PC-3 (cell line): ENCODE measurements at regions not wholly inside any gene's neighbourhood (a gene's known extent, or its start where the extent isn't known, plus 50 kb on each side); places are given as distances from the start of the nearest gene placed in this dataset.

Experiments used
- ATAC-seq: fragments of 200-7000 bp; cut with Tn5 transposase; 2 replicates; pipeline ENCODE4 v1.9.1; 2020; ENCODE audit warnings: mild to moderate bottlenecking, moderate library complexity
- BruUV-seq: library from RNA; stranded (reverse); fragments of 400-500 nt; replicated peaks from 2 replicates; lab custom pipeline; 2021; lab: Mats Ljungman, UMichigan
- CTCF ChIA-PET: fragments of 300-600 bp; sonication (Branson Sonifier 250); formaldehyde crosslinking; loops from one replicate; lab custom pipeline; 2022; ENCODE audit warnings: antibody characterized with exemption; lab: Charles Lee
- POLR2A ChIA-PET: fragments of 300-600 bp; sonication (Branson Sonifier 250); formaldehyde crosslinking; loops from one replicate; lab custom pipeline; 2022; ENCODE audit warnings: antibody characterized with exemption; ENCODE audit not compliant: unreplicated experiment; lab: Charles Lee
- DNase-seq: peaks from one replicate; pipeline ENCODE4 v3.0.0-alpha.2; 2015
- H2AFZ ChIP-seq: fragments of 300-600 bp; sonication (generic); 2 replicates; pipeline ENCODE4 v1.6.0; 2016; ENCODE audit warnings: antibody characterized with exemption, low read length
- H3F3A ChIP-seq: fragments of 300-600 bp; sonication (generic); one replicate; pipeline ENCODE4 v1.6.0; 2017; ENCODE audit warnings: antibody characterized with exemption, low read length, control low read depth, mild to moderate bottlenecking; ENCODE audit not compliant: unreplicated experiment
- H3K27ac ChIP-seq: fragments of 300-600 bp; sonication (generic); 2 replicates; pipeline ENCODE4 v1.5.1; 2016; ENCODE audit warnings: mild to moderate bottlenecking, low read length
- H3K27me3 ChIP-seq: fragments of 300-600 bp; sonication (generic); 2 replicates; pipeline ENCODE4 v1.6.1; 2016; ENCODE audit warnings: low read length, mixed read lengths
- H3K36me3 ChIP-seq: fragments of 300-600 bp; sonication (generic); 2 replicates; pipeline ENCODE4 v1.6.1; 2016; ENCODE audit warnings: low read depth, mixed run types, low read length, mixed read lengths
- H3K4me1 ChIP-seq: fragments of 300-600 bp; sonication (generic); 2 replicates; pipeline ENCODE4 v1.5.1; 2016; ENCODE audit warnings: low read length; ENCODE audit not compliant: insufficient read depth
- H3K4me2 ChIP-seq: fragments of 300-600 bp; sonication (generic); 2 replicates; pipeline ENCODE4 v1.6.0; 2016; ENCODE audit warnings: low read length
- H3K4me3 ChIP-seq: fragments of 300-600 bp; sonication (generic); 2 replicates; pipeline ENCODE4 v1.5.1; 2016; ENCODE audit warnings: mild to moderate bottlenecking, low read length, mixed read lengths
- H3K79me2 ChIP-seq: fragments of 300-600 bp; sonication (generic); 2 replicates; pipeline ENCODE4 v1.6.1; 2017; ENCODE audit warnings: low read length, mixed read lengths
- H3K9ac ChIP-seq: fragments of 300-600 bp; sonication (generic); 2 replicates; pipeline ENCODE4 v1.6.0; 2016; ENCODE audit warnings: mild to moderate bottlenecking, low read length
- H3K9me2 ChIP-seq: fragments of 300-600 bp; sonication (generic); replicated peaks from 2 replicates; pipeline ENCODE4 v1.6.1; 2016; ENCODE audit warnings: mixed run types, low read length, mixed read lengths
- H3K9me3 ChIP-seq: fragments of 300-600 bp; sonication (generic); 2 replicates; pipeline ENCODE4 v1.6.1; 2016; ENCODE audit warnings: low read length, mixed read lengths
- H4K20me1 ChIP-seq: fragments of 300-600 bp; sonication (generic); 2 replicates; pipeline ENCODE4 v1.6.1; 2016; ENCODE audit warnings: low read length, mixed read lengths
- CTCF ChIP-seq: fragments of 300-600 bp; sonication (generic); conservative IDR thresholded peaks from 2 replicates; pipeline ENCODE4 v1.5.1; 2017; ENCODE audit warnings: antibody characterized with exemption, low read depth, mild to moderate bottlenecking, low read length
- EZH2 ChIP-seq: fragments of 300-600 bp; sonication (generic); IDR thresholded peaks from one replicate; pipeline ENCODE4 v1.6.1; 2017; ENCODE audit warnings: antibody characterized with exemption, mild to moderate bottlenecking, low read length; ENCODE audit not compliant: unreplicated experiment
- EZH2phosphoT487 ChIP-seq: fragments of 300-600 bp; sonication (generic); IDR thresholded peaks from 2 replicates; pipeline ENCODE4 v1.6.1; 2018; ENCODE audit warnings: mild to moderate bottlenecking, antibody characterized with exemption, low read length, borderline replicate concordance
- intact Hi-C: fragments of 100-400 bp; cut with micrococcal nuclease; formaldehyde crosslinking; loops from 2 replicates; pipeline ENCODE4 v1.9.0; 2023

- Histone ChIP-seq H2AFZ (no peak overlapping the region), H3K4me2 (no peak overlapping the region), H3K79me2 (no peaks in the 10 kb centered on the region), H3K9me3 (no peaks in the 10 kb centered on the region), H3K4me3 (no peak overlapping the region), H3F3A (no peaks in the 10 kb centered on the region), H3K4me1 (no peaks in the 10 kb centered on the region), H3K9ac (no peak overlapping the region), H3K36me3 (no peaks in the 10 kb centered on the region), H3K27ac (no peak overlapping the region), H4K20me1 (no peaks in the 10 kb centered on the region), H3K27me3 (no peaks in the 10 kb centered on the region), H3K9me2 (no peaks in the 10 kb centered on the region)
- no TSS peak for BruUV-seq
- no peak for TF ChIP-seq EZH2
- no peak for TF ChIP-seq EZH2phosphoT487
- no peak for TF ChIP-seq CTCF
- ChIA-PET CTCF (no interaction called here), POLR2A (no interaction called here)
- ATAC-seq: no peak
- no peak for DNase-seq
- intact Hi-C loops: no loop called here
Measured at GRCh38 chr6:94751641-94752329, 825.5 kb upstream of the MANEA start.

DNA sequence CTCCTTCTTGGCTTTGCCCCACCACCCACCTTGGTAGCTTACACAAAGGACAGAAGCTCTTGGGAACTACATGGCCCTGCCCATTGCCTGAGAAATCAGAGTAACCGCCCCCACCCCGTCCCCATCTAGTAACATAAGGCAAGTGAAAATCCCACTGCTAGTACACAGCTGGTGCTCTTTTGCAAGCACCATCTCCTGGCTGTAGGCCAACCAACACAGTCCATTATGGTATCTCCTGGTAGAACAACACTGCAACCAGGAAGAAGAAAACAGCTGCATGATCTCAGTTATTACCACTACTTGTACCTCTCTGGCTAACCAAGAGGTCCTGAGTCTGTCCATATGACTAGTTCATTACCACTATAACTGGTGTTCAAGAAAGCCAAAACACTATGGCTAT lies 841.1 kb upstream of the MANEA start:
- Histone ChIP-seq H3K27me3 (no peaks in the 10 kb centered on the region), H3K9ac (no peak overlapping the region), H3K27ac (no peak overlapping the region), H2AFZ (no peak overlapping the region), H3K9me2 (no peaks in the 10 kb centered on the region), H3K36me3 (no peaks in the 10 kb centered on the region), H3K4me1 (no peaks in the 10 kb centered on the region), H3K79me2 (no peaks in the 10 kb centered on the region), H3F3A (no peaks in the 10 kb centered on the region), H3K9me3 (no peaks in the 10 kb centered on the region), H3K4me3 (no peak overlapping the region), H4K20me1 (no peaks in the 10 kb centered on the region), H3K4me2 (no peak overlapping the region)
- ChIA-PET POLR2A (no interaction called here), CTCF (no interaction called here)
- no TSS peak for BruUV-seq
- no peak for ATAC-seq
- no peak for TF ChIP-seq EZH2
- no peak for TF ChIP-seq EZH2phosphoT487
- no peak for TF ChIP-seq CTCF
- DNase-seq: no peak
- intact Hi-C loops: no loop called here

DNA sequence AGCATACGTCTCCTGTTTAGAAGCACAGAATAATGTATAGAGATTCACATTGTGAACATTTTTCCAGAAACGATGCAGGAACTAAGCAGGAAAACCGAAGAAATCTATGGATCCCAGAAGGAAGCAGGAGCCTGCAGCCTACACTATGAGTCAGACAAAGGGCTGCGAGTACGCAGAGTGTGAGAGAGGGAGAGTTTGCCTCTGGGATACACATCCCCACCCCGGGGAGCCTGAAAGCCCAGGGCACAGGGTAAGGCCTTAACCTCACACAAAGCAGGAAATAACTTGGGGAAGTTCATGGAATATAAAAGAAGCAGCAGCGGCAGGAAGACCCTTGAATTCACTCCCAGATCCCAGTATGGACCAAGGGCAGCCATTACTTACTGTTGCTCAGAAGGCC lies 842.1 kb upstream of the MANEA start:
- Histone ChIP-seq H3K9ac (no peak overlapping the region), H3K9me2 (no peaks in the 10 kb centered on the region), H2AFZ (no peak overlapping the region), H3K79me2 (no peaks in the 10 kb centered on the region), H3K27me3 (no peaks in the 10 kb centered on the region), H3F3A (no peaks in the 10 kb centered on the region), H3K4me1 (no peaks in the 10 kb centered on the region), H3K36me3 (no peaks in the 10 kb centered on the region), H3K9me3 (no peaks in the 10 kb centered on the region), H3K27ac (no peak overlapping the region), H4K20me1 (no peaks in the 10 kb centered on the region), H3K4me2 (no peak overlapping the region), H3K4me3 (no peak overlapping the region)
- CTCF ChIA-PET: no interaction called here
- TF ChIP-seq EZH2phosphoT487 (no peak), CTCF (no peak), EZH2 (no peak)
- POLR2A ChIA-PET: no interaction called here
- BruUV-seq: no TSS peak
- no peak for DNase-seq
- intact Hi-C loops: no loop called here
- no peak for ATAC-seq
